HG03108 (cell line): ENCODE measurements at regions not wholly inside any gene's neighbourhood (a gene's known extent, or its start where the extent isn't known, plus 50 kb on each side); places are given as distances from the start of the nearest gene placed in this dataset.

ENCODE experiments used
- ATAC-seq: cut with Tn5 transposase; IDR thresholded peaks from one replicate; pipeline ENCODE4 v1.9.1; 2021; ENCODE audit warnings: moderate library complexity; ENCODE audit not compliant: unreplicated experiment

- no peak for ATAC-seq
Measured at GRCh38 chr13:63042686-63043085, 1627.0 kb upstream of the PCDH20 start.

DNA sequence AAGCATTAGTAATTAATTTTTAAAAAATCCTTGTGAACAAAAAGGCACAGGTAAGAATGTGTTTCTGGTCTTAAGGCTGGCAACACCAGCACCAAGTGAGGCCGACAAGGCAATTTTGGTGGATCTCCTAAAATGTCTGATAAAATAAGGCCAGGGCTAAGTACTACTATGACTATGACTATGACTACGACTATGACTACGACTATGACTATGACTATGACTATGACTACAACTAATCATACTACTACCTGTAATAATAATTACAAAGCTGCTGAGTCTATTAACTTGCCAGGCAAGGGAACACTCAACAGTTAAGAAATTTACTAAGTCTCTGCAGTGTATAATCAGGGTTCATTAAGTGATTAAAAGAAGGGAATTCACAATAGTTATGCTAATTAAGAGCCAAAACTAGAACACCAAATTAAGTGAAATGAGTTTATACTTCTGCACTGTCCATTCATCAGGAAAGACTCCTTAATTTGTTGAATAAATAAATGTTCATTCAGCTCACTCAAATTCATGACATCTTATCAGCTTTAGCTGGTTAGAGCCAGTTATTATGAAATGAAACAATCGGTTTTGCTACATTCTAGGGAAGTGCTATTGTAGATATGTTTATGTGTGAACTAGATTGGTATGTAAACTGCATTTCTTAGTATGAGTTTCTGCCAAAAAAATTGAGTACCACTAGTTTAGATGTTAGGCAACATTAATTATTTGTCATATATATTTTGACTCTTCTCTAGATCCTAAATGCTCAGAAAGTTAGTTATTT lies 1626.2 kb upstream of the PCDH20 start:
- ATAC-seq: no peak

GRCh38 chr13:63026285-63026797 lies 1610.7 kb upstream of the PCDH20 start:
- no peak for ATAC-seq

- ATAC-seq: no peak
Measured at GRCh38 chr13:63025741-63026140, 1610.1 kb upstream of the PCDH20 start.

DNA sequence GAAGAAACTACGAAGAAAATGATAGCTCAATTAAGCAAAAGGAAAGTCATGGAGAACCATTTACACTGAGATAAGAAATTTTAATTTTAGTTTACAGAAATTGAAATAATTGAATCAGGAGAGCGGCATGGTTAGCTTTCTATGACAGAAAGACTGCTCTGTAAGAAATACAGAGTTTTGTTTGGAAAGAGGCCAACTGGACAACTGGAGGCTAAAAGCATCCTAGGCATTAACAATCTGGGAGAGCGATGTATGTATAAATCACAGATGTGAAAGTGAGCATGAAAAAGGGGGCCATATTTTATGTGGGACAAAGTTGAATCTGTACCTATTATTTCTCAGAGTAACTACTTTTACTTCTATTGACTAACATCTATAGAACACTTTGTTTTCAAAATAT lies 1608.8 kb upstream of the PCDH20 start:
- no peak for ATAC-seq

GRCh38 chr13:63011996-63012395 lies 1596.3 kb upstream of the PCDH20 start:
- ATAC-seq: no peak

DNA sequence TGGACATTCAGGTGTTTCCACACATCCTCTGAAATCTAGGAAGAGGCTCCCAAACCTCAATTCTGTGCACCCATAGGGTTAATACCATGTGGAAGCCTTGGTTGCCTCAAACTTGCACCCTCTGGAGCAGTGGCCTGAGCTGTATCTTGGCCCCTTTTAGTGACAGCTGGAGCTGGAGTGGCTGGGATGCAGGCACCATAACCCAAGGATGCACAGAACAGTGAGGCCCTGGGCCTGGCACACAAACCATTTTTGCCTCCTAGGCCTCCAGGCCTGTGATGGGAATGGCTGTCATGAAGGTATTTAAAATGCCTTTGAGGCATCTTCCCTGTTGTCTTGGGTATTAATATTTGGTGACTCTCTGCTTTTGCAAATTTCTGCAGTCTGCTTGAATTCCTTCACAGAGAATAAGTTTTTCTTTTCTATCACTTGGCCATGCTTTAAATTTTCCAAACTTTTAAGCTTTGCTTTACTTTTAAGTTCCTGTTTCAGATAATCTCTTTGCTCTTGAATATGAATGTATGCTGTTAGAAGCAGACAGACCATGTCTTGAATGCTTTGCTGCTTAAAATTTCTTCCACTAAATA lies 1594.5 kb upstream of the PCDH20 start:
- ATAC-seq: no peak

- ATAC-seq: no peak
Measured at GRCh38 chr13:63005625-63006024, 1590.0 kb upstream of the PCDH20 start.

- no peak for ATAC-seq
Measured at GRCh38 chr13:62997696-62998095, 1582.0 kb upstream of the PCDH20 start.

DNA sequence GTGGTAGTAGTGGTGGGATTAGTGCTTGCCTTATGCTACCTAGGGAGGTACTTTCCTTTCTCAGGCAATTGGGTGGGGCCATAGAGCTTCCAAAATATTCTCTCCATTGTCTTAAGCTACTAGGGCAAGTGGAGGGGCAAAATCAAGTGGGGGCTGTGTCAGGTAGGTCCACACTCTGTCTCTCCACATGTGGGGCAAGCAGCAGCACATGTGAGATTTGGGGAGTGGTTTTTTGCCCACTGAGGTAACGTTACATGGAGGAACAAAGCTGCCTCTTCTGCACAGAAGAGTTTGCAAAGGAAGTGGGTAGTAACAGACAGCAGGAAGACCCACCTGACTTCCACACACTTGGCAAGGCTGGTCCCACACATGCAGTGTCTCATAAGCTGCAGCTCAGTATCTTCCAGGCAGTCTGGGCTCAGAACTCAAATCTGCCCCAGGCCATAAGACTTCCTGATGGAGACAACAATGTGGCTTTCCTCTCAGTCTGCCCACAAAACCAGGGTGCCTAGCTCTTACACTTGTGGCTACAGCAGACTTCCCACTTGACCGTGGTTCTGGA lies 1581.5 kb upstream of the PCDH20 start:
- no peak for ATAC-seq

- ATAC-seq: no peak
Measured at GRCh38 chr13:62973804-62974203, 1558.2 kb upstream of the PCDH20 start.

- ATAC-seq: no peak
Measured at GRCh38 chr13:62964522-62964921, 1548.9 kb upstream of the PCDH20 start.

DNA sequence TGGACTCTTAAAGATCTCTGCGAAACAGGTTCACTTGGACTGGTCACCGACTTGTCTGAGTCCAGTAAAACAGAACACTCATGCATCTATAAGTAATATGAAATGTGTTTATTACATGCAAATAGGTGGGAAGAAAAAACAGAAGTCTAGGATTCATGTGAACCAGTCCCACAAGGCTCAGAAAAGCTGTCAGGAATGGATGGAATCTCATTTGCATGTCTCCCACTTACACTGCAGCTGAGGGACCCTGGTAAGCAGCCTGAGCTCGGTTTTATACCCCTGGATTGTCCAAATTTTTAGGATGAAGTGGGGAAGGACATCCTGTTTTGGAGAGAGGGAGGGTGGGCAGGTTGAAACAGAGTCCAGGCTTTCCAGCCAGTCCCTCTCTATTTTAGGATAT lies 1545.1 kb upstream of the PCDH20 start:
- ATAC-seq: no peak

GRCh38 chr13:62933809-62934208 lies 1518.2 kb upstream of the PCDH20 start:
- ATAC-seq: no peak

- ATAC-seq: no peak
Measured at GRCh38 chr13:62932256-62932883, 1516.7 kb upstream of the PCDH20 start.

DNA sequence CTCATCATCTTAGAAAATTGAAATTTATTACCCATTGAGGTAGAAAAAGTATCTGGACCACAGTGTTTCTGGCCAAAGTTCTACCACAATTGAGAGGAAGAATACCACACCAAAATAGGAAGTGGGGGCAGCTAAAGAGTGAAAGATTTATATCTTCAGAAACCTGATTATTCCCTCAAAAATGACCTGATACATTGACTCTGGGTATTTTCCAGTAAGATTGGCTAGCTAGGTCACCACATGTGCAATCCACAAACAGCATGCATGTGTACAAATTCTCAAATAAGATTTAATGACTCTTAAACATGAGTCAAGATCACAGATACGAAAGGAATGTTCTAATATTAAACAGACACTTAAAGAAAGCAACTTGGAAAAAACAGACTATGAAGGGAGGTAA lies 1516.2 kb upstream of the PCDH20 start:
- ATAC-seq: no peak

DNA sequence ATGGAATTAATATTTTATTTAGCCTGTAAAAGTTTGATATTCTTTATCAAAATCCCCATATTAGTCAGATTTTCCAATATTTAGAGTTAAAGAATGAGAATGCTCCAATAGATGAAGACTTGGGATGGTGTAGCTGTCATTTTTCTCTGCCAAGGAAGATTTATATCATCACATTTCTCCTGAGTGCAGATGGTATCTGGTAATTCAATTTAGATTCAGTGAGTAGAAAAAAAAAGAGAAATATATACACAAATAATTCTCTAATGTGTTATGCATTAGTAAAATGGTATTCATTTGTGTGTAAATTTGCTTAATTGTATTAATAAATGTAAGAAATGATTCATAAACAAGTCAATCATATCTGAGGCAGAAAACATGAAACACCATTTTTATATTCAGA lies 1508.7 kb upstream of the PCDH20 start:
- no peak for ATAC-seq

DNA sequence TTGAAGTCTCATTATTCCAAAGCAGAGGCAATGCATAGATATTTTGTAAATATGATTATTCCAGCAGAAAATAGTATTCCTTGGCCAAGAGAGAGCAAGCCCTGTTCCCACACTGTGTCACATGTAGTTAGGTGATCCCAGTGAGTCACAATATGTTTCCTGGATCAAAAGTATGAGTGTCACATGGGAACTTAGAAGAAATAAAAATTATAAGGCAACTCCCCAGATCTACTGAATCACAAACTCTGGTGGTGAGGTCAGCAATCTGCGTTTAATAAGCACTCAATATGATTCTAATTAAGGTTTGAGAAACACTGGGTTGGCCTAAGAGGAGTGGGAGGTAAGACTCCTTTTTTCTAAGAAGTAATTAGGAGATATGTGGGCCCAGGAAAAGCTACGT lies 1504.5 kb upstream of the PCDH20 start:
- ATAC-seq: no peak

DNA sequence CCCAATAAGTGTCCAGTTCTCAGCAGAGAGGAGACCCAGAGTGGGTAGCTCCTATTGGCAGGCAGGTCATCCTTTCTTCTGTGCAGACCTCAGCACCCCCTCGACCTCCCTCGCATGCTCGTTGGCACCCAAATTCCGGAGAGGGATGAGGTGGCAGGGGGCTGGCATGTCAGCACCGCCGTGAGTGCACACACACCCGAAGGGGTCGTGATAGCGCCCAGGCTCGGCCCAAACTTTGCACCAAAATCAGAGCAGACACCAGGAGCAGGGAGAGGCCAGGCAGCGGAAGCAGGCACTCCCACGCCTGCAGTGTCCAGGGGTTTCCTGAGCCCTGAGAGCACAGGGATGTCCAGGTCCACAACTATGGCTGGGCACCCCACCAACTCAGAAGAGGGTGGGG lies 1503.8 kb upstream of the PCDH20 start:
- no peak for ATAC-seq

GRCh38 chr13:62910541-62911060 lies 1495.0 kb upstream of the PCDH20 start:
- no peak for ATAC-seq

- no peak for ATAC-seq
Measured at GRCh38 chr13:62908321-62908720, 1492.7 kb upstream of the PCDH20 start.

- ATAC-seq: no peak
Measured at GRCh38 chr13:62906896-62907295, 1491.2 kb upstream of the PCDH20 start.
